PC-9 (cell line): ENCODE measurements at regions not wholly inside any gene's neighbourhood (a gene's known extent, or its start where the extent isn't known, plus 50 kb on each side); places are given as distances from the start of the nearest gene placed in this dataset.

Experiments used
- CTCF ChIP-seq: fragments of 200-600 bp; sonication (generic); conservative IDR thresholded peaks from 2 replicates; pipeline ENCODE4 v1.6.1; 2017; ENCODE audit warnings: mixed run types, antibody characterized with exemption, mild to moderate bottlenecking, moderate library complexity
- EZH2 ChIP-seq: fragments of 200-600 bp; sonication (generic); IDR thresholded peaks from 2 replicates; pipeline ENCODE4 v1.8.0; 2017; ENCODE audit warnings: antibody characterized with exemption, low read depth

GRCh38 chr11:81165164-81165563, 1568.5 kb downstream of the FAM181B start:
- no peak for TF ChIP-seq CTCF
- TF ChIP-seq EZH2, result no peak
